HG02885 (cell line): ENCODE measurements at regions not wholly inside any gene's neighbourhood (a gene's known extent, or its start where the extent isn't known, plus 50 kb on each side); places are given as distances from the start of the nearest gene placed in this dataset.

Experiments used
- ATAC-seq: cut with Tn5 transposase; IDR thresholded peaks from one replicate; pipeline ENCODE4 v1.9.1; 2021; ENCODE audit warnings: mild to moderate bottlenecking; ENCODE audit not compliant: unreplicated experiment, poor library complexity

- no peak for ATAC-seq
Measured at GRCh38 chr2:42967959-42968674, 175.7 kb upstream of the HAAO start.

DNA sequence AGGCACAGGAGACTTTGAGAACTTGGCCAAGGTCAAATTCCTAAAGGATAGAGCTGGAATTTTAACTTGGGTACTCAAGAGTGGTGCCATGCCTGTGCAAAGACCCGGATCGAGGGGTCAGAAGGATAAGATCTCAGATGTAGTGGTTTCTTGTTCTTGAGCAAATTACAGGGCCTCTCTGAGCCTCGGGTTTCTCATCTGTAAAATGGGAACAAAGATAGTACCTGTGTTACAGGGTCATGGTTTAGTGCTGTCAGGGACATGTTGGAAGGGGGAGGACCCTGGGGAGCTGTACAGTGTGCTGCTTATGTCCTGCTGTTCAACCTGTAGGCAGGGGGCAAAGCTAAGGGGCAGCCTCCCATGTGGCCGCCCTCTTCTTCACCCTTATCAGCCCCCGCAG is 173.5 kb upstream of the HAAO start:
- ATAC-seq, result no peak

DNA sequence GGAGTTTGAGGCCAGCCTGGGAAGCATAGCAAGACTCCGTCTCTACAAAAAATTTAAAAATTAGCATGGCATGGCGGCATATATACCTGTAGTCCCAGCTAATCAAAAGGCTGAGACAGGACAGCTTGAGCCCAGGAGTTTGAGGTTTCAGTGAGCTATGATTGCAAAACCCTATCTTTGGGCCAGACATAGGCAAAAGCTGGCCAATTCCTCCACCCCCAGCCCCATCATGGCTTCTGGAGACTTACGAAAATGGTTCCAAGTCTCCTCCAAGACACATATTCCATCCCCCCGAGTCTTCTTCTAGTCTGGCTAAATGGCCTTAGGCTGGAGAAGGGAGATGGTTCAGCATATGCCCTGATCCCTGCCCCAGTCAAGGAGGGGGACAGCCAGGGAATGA is 172.8 kb upstream of the HAAO start:
- no peak for ATAC-seq

GRCh38 chr2:42964439-42965083 is 172.2 kb upstream of the HAAO start:
- ATAC-seq, result no peak

GRCh38 chr2:42963452-42964068 is 171.2 kb upstream of the HAAO start:
- ATAC-seq, result no peak

DNA sequence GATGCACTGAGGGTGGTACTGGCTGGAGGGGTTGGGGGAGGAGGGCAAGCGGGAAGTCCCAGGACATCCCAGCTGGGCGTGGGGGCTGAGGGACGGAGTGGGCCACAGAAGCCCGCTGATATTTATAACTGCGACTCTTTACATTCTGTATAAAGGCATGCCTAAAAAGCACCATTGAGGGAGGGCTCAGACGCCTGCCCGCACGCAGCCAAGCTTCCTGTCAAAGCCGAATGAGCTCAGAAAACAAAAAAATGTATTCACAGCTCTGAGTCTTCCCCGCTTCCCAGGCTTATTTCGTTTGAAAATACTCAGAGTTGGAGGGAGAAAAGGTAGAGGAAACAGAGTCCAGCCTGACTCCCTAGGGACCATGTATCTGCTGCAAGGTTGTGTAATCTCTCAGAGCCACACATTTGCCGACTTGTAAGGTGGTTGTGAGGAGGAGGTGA is 170.1 kb upstream of the HAAO start:
- ATAC-seq, result no peak

GRCh38 chr2:42961961-42962360 is 169.6 kb upstream of the HAAO start:
- no peak for ATAC-seq

DNA sequence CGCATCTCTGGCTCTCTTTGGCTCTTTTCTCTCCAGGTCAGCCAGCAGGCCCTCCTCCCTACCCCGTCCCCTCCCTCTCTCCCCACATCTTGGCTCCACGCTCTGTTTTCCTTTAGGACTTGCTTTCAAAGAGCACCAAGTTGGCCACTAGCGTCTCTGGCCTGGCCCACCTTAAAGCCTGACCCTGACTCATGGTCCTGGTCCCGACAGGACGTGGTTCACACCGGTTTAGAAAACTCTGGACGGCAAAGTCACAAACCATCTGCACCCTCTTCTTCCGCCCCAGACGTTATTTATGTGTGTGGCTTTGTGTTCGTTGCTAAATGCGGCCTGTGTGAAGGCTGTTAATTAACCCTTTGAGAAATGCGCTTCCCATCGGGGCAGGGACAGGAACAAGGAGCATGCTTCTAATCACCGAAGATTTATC is 169.0 kb upstream of the HAAO start:
- ATAC-seq, result no peak

- no peak for ATAC-seq
Measured at GRCh38 chr2:42960842-42961180, 168.4 kb upstream of the HAAO start.

DNA sequence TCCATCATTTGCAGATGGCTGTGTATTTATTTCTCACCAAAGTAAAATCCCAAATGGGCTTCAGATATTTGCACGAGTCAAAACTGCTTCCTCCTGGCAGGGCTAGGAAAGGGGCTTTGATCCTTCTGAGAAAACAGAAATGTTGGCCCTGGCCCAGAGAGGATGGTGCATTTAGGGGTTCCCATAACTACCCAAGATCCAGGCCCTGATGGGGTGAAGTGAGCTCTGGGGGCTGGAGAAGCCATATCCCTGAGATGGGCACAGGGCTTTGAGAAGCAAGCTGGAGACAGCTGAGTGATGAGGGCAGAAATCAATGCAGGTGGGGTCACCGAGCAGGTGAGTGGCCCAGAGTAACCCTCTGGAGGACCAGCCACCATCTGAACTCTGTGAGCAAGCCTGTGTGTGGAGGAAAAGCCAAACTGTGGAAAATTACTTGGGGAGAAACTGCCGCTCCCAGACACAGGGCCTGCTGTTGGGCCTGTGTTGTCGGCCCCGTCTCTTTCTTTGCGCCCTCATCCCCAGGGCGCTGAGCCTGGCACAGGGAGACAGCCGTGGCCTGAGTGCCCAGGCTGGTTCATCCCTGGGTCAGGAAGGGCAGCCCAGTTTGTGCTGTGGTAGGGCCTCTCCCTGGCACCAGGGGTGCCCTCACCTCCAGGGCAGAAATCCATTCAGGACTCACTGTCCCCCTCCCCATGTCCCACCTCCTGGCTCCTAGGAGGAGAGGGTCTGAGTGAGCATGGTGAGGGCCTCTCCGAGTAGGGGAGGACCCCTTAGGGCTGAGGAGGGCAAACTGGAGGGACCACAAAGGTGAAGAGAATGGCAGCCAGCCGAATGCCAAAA is 167.8 kb upstream of the HAAO start:
- ATAC-seq, result no peak

DNA sequence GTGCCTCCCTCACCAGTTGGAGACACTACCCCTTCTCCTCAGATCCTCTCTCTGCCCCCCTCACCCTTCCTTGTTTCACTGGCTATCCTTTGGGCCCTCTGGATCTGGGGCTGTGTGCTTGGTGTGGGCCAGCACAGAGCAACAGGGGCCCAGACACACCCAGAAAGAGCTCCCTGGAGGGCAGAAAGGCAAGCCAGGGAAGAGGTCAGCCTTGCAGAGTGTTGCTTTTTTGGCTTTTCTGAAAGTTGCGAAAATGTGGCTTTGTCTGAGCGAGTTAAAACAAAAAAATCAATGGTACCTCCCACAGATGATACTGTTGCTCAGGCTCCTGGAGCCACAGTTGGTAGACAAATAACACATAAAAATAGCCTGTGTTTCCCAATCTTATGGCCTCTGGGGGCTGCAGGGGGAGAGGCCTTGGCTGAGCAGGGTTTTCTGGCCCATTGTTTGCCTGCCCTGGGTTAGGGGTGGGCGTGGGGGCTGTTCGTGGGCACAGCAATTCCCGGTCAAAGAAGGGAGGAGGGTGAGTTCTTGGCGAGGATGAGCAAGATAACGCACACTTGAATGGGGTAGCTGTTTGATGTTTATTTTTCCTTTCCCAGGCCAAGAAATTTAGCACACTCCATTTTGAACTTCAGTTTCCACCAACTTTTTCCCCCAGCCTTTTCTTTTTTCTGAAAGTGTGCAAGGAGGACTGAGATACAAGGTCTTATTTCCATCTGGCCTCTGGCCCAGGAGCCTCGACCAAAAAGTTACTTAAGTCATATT is 167.0 kb upstream of the HAAO start:
- no peak for ATAC-seq

DNA sequence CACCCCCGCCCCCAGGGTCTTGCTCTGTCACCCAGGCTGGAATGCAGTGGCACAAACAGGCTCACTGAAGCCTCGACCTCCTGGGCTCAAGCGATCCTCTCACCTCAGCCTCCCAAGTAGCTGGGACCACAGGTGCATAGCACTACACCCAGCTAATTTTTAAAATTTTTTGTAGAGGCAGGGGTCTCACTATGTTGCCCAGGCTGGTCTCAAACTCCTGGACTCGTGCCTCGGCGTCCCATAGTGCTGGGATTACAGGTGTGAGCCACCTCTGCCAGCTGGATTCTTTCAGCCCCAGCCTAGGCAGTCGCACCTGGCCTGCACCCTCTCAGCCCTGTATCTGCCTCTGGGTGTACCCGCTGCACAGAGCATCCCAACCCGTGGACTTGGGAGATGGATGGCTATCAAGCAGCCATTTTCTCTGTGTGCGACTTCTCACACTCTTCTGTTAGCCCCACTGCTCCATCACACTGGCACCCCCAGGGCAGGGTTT is 166.4 kb upstream of the HAAO start:
- ATAC-seq, result no peak

- no peak for ATAC-seq
Measured at GRCh38 chr2:42957861-42958301, 165.5 kb upstream of the HAAO start.

GRCh38 chr2:42957109-42957860 is 164.9 kb upstream of the HAAO start:
- no peak for ATAC-seq

DNA sequence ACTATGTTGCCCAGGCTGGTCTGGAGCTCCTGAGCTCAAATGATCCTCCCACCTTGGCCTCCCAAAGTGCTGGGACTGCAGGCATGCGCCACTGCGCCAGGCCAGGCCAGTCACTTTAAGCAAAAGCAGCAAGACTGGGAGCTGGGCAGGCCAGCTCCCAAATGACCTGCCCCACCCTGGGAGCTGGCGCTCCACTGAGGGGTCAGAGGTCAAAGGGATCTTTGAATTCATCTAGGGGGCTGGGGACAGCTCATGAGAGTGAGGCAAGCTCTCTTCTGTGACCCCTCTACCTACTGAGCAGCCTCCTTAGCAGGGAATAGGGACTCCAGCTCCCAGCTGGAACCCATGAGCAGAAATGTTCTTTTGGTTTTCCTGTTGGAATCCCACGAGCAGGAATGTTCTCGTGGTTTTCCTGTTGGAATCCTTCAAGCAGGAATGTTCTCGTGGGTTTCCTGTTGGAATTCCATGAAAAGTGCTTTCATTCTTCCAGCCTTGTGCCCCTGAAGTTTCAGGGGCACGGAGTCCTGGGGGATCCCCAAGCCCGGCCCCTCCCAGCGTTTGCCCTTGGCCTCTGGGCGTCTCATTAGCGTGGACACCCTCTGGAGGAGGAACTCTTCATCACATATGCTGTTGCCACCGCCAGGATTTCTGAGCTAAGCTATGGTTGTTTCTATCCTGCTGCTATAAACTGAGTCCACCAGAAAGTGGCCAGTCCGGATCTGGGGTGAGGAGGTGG is 162.0 kb upstream of the HAAO start:
- ATAC-seq, result no peak

DNA sequence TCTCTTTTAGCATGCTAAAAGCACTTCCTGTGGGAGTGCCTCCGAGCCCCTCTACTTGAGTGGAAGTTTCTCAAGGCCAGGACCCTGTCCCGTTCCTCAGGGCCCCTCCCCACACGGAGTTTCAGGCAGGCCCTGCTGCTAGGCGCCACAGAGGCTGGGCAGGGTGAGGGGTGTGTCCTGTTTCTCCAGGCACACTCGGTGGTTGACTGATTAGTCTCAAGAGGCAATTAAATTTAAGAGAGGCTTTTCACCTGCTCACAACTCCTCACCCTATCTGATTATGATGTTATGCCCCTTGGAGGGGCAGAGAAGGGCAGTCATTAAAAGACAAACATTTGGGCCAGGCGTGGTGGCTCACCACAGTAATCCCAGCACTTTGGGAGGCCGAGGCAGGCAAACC is 160.8 kb upstream of the HAAO start:
- ATAC-seq, result no peak

DNA sequence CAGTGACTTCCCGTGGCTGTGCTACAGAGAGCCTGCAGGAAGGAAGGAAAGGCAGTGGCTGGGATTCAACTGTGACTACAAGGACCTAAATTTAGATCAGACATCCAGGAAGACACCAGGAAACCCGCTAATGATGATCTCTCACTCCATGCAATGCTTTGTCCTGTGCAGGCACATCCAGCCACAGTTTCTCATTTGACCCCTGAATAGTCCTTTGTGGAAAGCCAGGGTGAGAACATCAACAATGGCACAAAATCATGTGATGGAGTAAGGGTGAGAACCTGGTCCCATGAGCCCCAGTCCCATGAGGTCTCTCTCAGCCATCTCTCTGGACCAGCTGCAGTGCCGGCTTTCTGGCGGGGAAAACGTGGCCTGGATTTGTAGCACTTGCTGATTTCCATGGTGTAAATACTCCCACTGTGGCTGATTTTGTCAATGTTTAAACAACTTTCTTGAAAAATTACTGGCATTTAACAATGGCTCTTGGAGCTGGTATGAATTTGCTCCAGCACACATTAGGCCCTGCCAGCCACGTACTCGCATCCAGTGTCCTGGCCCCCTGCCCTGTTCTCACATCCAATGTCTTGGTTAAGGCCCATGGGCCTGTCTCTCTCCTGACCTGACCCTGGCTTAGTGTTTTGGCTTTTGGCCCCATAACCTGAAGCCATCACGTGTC is 159.0 kb upstream of the HAAO start:
- no peak for ATAC-seq

GRCh38 chr2:42949125-42949524 is 156.7 kb upstream of the HAAO start:
- ATAC-seq, result no peak
